MCF 10A (cell line): ENCODE measurements at regions not wholly inside any gene's neighbourhood (a gene's known extent, or its start where the extent isn't known, plus 50 kb on each side); places are given as distances from the start of the nearest gene placed in this dataset.

Experiments
- BruUV-seq: library from RNA; stranded (reverse); fragments of 400-500 nt; replicated peaks from 2 replicates; lab custom pipeline; 2021; lab: Mats Ljungman, UMichigan
- CTCF ChIA-PET: fragments of 300-600 bp; sonication (Branson Sonifier 250); formaldehyde crosslinking; extraction: SDS; loops from one replicate; lab custom pipeline; 2021; ENCODE audit warnings: antibody characterized with exemption, inconsistent platforms; lab: Yijun Ruan, JAX
- POLR2A ChIA-PET: fragments of 300-600, 350-650 bp; sonication (Branson Sonifier 250); formaldehyde crosslinking; extraction: SDS; loops from one replicate; lab custom pipeline; 2020; ENCODE audit warnings: antibody characterized with exemption, inconsistent platforms; lab: Yijun Ruan, JAX
- DNase-seq: peaks from one replicate; pipeline ENCODE4 v3.0.0-alpha.2; 2018; ENCODE audit not compliant: unreplicated experiment
- H3K27ac Mint-ChIP-seq: one replicate; pipeline ENCODE4 v1.8.0; 2022; ENCODE audit warnings: mild to moderate bottlenecking, low read depth, mixed read lengths; ENCODE audit not compliant: unreplicated experiment
- H3K27me3 Mint-ChIP-seq: one replicate; pipeline ENCODE4 v1.8.0; 2022; ENCODE audit warnings: mixed read lengths; ENCODE audit not compliant: insufficient read depth, unreplicated experiment
- H3K36me3 Mint-ChIP-seq: one replicate; pipeline ENCODE4 v1.8.0; 2022; ENCODE audit warnings: mild to moderate bottlenecking, moderate library complexity, mixed read lengths; ENCODE audit not compliant: insufficient read depth, unreplicated experiment
- H3K4me1 Mint-ChIP-seq: one replicate; pipeline ENCODE4 v1.8.0; 2022; ENCODE audit warnings: mixed read lengths; ENCODE audit not compliant: insufficient read depth, unreplicated experiment
- H3K4me3 Mint-ChIP-seq: one replicate; pipeline ENCODE4 v1.8.0; 2022; ENCODE audit warnings: mild to moderate bottlenecking, moderate library complexity, mixed read lengths; ENCODE audit not compliant: unreplicated experiment
- H3K9me3 Mint-ChIP-seq: one replicate; pipeline ENCODE4 v1.8.0; 2022; ENCODE audit warnings: mixed read lengths; ENCODE audit not compliant: unreplicated experiment
- CTCF ChIP-seq: fragments of 200-600 bp; IDR thresholded peaks from one replicate; pipeline ENCODE4 v1.8.0; 2022; ENCODE audit warnings: antibody characterized with exemption, mild to moderate bottlenecking; ENCODE audit not compliant: unreplicated experiment
- intact Hi-C: fragments of 100-400 bp; cut with micrococcal nuclease; formaldehyde crosslinking; loops from 2 replicates; pipeline ENCODE4 v1.14.1; 2022

- H3K27ac Mint-ChIP-seq = no peak overlapping the region
- no peak overlapping the region for H3K4me3 Mint-ChIP-seq
- H3K4me1 Mint-ChIP-seq = no peaks in the 10 kb centered on the region
- no peaks in the 10 kb centered on the region for H3K36me3 Mint-ChIP-seq
- BruUV-seq = no TSS peak
- H3K27me3 Mint-ChIP-seq = no peaks in the 10 kb centered on the region
- intact Hi-C loops = no loop called here
- ChIA-PET POLR2A (no interaction called here), CTCF (no interaction called here)
- TF ChIP-seq CTCF = no peak
- peaks cover 15% of the 10 kb centered on the region for H3K9me3 Mint-ChIP-seq
- DNase-seq = no peak
These were observed 88.8 kb upstream of the HMHB1 start for GRCh38 chr5:143723159-143723558.

- no TSS peak for BruUV-seq
- CTCF ChIA-PET = no interaction called here
- POLR2A ChIA-PET = interaction anchor here (0.7 kb wide), 1 partner anchor 1302 kb away, joined by 3 read pairs; no protein-coding TSS in a partner anchor
These were observed 90.0 kb upstream of the HMHB1 start for GRCh38 chr5:143721925-143722324.

GRCh38 chr5:143720689-143721088, 91.3 kb upstream of the HMHB1 start:
- DNase-seq = no peak
- H3K36me3 Mint-ChIP-seq = no peaks in the 10 kb centered on the region
- intact Hi-C loops = no loop called here
- H3K27ac Mint-ChIP-seq = no peak overlapping the region
- CTCF ChIA-PET = interaction anchor here (0.5 to 0.7 kb wide), 3 partner anchors 14 to 344 kb away, joined by 3 read pairs; no protein-coding TSS in a partner anchor
- peaks cover 9% of the 10 kb centered on the region for H3K4me1 Mint-ChIP-seq
- peaks cover 15% of the 10 kb centered on the region for H3K9me3 Mint-ChIP-seq
- no TSS peak for BruUV-seq
- H3K27me3 Mint-ChIP-seq = no peaks in the 10 kb centered on the region
- H3K4me3 Mint-ChIP-seq = no peak overlapping the region
- POLR2A ChIA-PET = no interaction called here
- TF ChIP-seq CTCF = no peak

More at GRCh38 chr5:143721925-143722324, 90.0 kb upstream of the HMHB1 start:
- intact Hi-C loops = no loop called here
- no peak for DNase-seq
- Mint-ChIP-seq H3K4me3 (no peak overlapping the region), H3K27ac (no peak overlapping the region), H3K4me1 (peaks cover 9% of the 10 kb centered on the region), H3K27me3 (no peaks in the 10 kb centered on the region), H3K36me3 (no peaks in the 10 kb centered on the region), H3K9me3 (peaks cover 15% of the 10 kb centered on the region)
- no peak for TF ChIP-seq CTCF

GRCh38 chr5:143717400-143717799, 94.6 kb upstream of the HMHB1 start:
- ChIA-PET CTCF (no interaction called here), POLR2A (no interaction called here)
- H3K4me1 Mint-ChIP-seq = peaks cover 14% of the 10 kb centered on the region
- H3K27me3 Mint-ChIP-seq = no peaks in the 10 kb centered on the region
- DNase-seq = peak; percentile 9
- H3K9me3 Mint-ChIP-seq = no peaks in the 10 kb centered on the region
- intact Hi-C loops = no loop called here
- TF ChIP-seq CTCF = no peak
- H3K4me3 Mint-ChIP-seq = no peak overlapping the region
- no TSS peak for BruUV-seq
- no peak overlapping the region for H3K27ac Mint-ChIP-seq
- no peaks in the 10 kb centered on the region for H3K36me3 Mint-ChIP-seq
